Dendritic cell treated with granulocyte-macrophage colony-stimulating factor and Interleukin-4, amounts not matched to agents 40 ng/mL and 50 ng/mL, for 4 days (primary cell): ENCODE measurements at regions not wholly inside any gene's neighbourhood (a gene's known extent, or its start where the extent isn't known, plus 50 kb on each side); places are given as distances from the start of the nearest gene placed in this dataset.

Experiments used
- H3K27ac Mint-ChIP-seq: one replicate; pipeline ENCODE4 v1.8.0; 2022; ENCODE audit warnings: mild to moderate bottlenecking, mixed read lengths
- H3K27me3 Mint-ChIP-seq: one replicate; pipeline ENCODE4 v1.8.0; 2022; ENCODE audit warnings: mild to moderate bottlenecking, mixed read lengths
- H3K36me3 Mint-ChIP-seq: one replicate; pipeline ENCODE4 v1.8.0; 2022; ENCODE audit warnings: low read depth, mixed read lengths
- H3K4me1 Mint-ChIP-seq: one replicate; pipeline ENCODE4 v1.8.0; 2022; ENCODE audit warnings: low read depth, mixed read lengths
- H3K4me3 Mint-ChIP-seq: one replicate; pipeline ENCODE4 v1.8.0; 2022; ENCODE audit warnings: mild to moderate bottlenecking, moderate library complexity, mixed read lengths
- H3K9me3 Mint-ChIP-seq: one replicate; pipeline ENCODE4 v1.8.0; 2022; ENCODE audit warnings: mixed read lengths
- intact Hi-C: fragments of 100-400 bp; cut with micrococcal nuclease; formaldehyde crosslinking; loops from one replicate; pipeline ENCODE4 v1.15.0; 2022

DNA sequence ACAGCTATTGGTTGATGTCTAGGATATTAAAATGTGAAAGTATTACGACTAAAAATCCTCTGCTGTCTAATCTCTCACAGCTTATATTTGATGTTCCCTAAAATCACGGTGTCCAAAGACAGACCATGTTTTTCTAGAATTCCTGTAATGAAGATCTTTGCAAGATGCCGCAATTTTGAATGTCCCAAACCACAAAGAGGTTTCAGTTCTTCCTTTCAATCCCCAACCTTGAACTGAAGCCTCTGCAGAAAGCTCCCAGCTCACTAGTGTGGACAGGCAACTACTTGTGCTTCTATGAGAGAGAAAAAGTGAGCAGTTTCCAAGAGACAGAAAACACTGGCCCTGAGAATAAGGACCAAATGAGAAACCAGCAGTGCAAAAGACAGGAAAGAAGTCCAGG, 370.1 kb downstream of the FOXA2 start:
- Mint-ChIP-seq H3K4me3 (no peak overlapping the region), H3K27me3 (peaks cover 12% of the 10 kb centered on the region), H3K27ac (no peak overlapping the region), H3K36me3 (no peaks in the 10 kb centered on the region), H3K9me3 (no peaks in the 10 kb centered on the region), H3K4me1 (peaks cover 5% of the 10 kb centered on the region)
- intact Hi-C loops: no loop called here

DNA sequence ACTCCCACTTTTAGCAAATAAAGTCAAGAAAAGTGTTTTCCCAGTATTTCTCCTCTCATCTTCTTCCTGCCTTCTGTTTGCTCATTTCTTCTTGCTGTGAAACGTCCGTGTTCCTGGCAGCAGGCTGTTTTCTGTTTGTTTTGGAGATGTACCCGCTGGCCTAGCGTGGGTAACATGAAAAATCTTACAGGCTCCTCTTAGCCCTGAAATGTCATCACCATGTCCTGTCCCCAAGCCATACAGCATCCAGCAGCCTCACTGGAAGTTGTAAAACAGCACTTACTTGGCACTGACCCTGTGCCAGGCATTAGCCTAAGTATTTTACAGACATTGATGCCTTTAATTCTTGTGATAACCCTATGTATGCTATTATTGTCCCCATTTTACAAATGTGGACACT, 371.1 kb downstream of the FOXA2 start:
- no peak overlapping the region for H3K27ac Mint-ChIP-seq
- H3K27me3 Mint-ChIP-seq: peaks cover 12% of the 10 kb centered on the region
- no peaks in the 10 kb centered on the region for H3K9me3 Mint-ChIP-seq
- H3K36me3 Mint-ChIP-seq: no peaks in the 10 kb centered on the region
- H3K4me1 Mint-ChIP-seq: peaks cover 5% of the 10 kb centered on the region
- no peak overlapping the region for H3K4me3 Mint-ChIP-seq
- intact Hi-C loops: no loop called here

DNA sequence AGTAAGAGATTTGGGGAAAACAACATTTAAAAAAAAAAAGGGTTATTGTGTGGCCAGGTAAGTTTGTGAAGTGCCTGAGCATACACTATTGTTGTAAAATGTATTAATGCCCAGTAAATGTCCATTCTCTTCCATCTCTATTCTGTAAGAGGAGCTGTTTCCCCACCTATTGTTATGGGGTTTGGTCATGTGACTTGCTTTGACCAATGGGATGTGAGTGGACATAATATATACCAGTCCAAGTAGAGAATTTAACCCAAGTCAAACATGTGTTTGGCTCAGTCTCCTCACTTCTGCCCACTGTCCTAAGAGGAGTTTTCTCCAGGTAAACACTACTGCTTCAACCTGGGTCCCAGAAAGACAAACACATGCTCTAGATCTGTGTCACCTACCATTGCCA, 377.1 kb downstream of the FOXA2 start:
- Mint-ChIP-seq H3K27ac (no peak overlapping the region), H3K4me1 (no peaks in the 10 kb centered on the region), H3K36me3 (no peaks in the 10 kb centered on the region), H3K9me3 (no peaks in the 10 kb centered on the region), H3K27me3 (peaks cover 1% of the 10 kb centered on the region), H3K4me3 (no peak overlapping the region)
- intact Hi-C loops: no loop called here

DNA sequence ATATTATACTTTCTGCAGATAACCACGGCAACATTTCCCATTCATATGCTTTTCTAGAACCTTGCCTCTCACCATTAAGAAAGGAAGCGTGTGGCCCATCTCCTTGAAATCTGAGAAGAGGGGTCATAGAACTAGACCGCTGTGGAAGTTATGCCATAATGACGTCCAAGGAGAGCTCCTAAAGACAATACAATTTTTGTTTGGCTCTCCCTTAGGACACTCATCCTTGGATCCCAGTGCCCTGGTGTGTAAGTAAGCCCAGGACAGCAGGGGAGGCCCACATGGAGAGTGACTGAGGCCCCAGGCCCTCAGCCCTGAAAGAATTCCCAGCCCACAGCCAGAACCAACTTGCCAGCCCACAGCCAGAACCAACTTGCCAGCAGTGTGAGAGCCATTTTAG, 379.6 kb downstream of the FOXA2 start:
- Mint-ChIP-seq H3K4me3 (no peak overlapping the region), H3K27me3 (no peaks in the 10 kb centered on the region), H3K36me3 (no peaks in the 10 kb centered on the region), H3K4me1 (no peaks in the 10 kb centered on the region), H3K9me3 (no peaks in the 10 kb centered on the region), H3K27ac (no peak overlapping the region)
- intact Hi-C loops: no loop called here

DNA sequence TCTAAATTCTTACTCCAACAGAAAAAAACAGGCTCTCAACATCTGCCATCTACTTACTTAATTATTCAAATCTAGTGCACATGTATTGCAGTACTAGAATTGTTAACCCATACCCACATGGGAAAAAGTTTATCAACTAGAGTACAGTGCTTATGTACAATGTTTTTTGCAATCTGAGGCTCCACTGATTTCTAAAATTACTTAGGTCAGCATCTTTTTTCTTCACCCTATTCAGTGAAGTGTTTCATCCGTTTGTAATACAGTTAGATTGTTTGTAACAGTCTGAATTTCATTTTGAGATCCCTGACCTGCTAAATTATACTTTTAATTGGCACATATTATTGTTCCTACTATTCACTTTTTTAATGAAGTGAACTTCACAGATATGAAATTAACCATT, 402.2 kb downstream of the FOXA2 start:
- intact Hi-C loops: no loop called here
- Mint-ChIP-seq H3K27me3 (no peaks in the 10 kb centered on the region), H3K4me3 (no peak overlapping the region), H3K36me3 (no peaks in the 10 kb centered on the region), H3K9me3 (peaks cover 7% of the 10 kb centered on the region), H3K27ac (no peak overlapping the region), H3K4me1 (no peaks in the 10 kb centered on the region)

DNA sequence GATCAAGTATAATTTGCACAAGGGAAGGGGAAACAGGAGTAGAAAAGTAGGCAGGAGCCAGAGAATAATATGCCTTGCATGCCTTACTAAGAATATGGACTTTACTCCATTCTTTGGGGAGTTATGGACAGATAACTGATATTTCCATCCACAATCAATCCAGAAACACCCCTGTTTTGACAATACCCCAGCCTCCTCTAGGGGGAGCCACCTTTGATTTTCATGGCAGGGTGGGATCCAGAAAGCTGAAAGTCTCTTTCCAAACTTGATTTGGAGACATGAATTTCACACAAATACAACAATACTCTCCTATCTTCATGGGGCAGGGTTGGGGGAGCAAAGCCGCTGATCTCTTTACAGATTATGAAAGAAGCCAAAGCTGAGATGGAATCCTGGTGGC, 404.1 kb downstream of the FOXA2 start:
- intact Hi-C loops: no loop called here
- no peak overlapping the region for H3K27ac Mint-ChIP-seq
- no peaks in the 10 kb centered on the region for H3K4me1 Mint-ChIP-seq
- H3K36me3 Mint-ChIP-seq: no peaks in the 10 kb centered on the region
- no peak overlapping the region for H3K4me3 Mint-ChIP-seq
- H3K27me3 Mint-ChIP-seq: no peaks in the 10 kb centered on the region
- H3K9me3 Mint-ChIP-seq: no peaks in the 10 kb centered on the region

DNA sequence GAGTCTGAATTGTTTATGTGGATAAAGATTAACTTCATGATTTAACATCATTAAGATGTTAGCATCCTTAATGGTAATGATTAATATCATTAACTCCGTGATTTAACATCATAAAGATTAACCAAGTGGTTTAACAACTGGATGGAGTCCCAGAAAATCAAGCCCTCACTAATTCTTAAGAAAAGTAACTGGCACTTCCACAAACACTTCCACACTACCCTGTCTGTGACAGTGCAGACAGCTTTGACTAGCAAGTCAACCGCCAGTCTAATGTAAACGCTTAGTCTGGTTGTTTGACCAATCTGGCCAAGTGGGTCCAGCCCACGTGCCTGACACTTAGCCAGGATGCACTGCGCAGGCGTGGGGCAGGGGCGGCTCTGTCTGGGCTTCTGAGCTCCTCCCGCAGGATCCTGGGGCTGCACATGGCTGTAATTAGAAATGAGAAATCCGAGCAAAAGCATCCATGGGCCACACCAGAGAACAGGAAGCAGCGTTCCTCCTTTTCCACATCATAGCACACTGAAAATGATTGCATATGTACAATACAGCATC, 424.2 kb downstream of the FOXA2 start:
- H3K4me3 Mint-ChIP-seq: no peak overlapping the region
- no peaks in the 10 kb centered on the region for H3K4me1 Mint-ChIP-seq
- H3K27me3 Mint-ChIP-seq: no peaks in the 10 kb centered on the region
- intact Hi-C loops: no loop called here
- H3K9me3 Mint-ChIP-seq: no peaks in the 10 kb centered on the region
- no peak overlapping the region for H3K27ac Mint-ChIP-seq
- H3K36me3 Mint-ChIP-seq: no peaks in the 10 kb centered on the region

DNA sequence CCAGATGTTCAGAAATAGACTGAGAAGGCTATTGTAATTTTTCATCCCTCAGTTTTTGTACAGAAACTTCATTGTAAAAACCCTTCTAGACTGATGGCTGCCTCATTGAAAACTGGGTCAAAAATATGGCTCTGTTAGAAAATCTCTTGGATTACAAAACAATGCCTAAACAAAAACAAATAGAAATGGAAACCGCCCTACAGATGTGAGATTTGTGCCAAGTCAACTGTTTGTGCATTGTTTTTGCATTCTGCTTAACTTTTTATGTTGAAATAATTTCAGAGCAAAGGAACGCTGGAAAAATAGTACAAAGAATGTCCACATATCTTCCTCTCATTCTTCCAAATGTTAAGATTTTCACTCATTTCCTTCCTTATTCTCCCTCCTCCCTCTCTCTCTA, 425.1 kb downstream of the FOXA2 start:
- Mint-ChIP-seq H3K9me3 (no peaks in the 10 kb centered on the region), H3K36me3 (no peaks in the 10 kb centered on the region), H3K4me1 (no peaks in the 10 kb centered on the region), H3K4me3 (no peak overlapping the region), H3K27me3 (no peaks in the 10 kb centered on the region), H3K27ac (no peak overlapping the region)
- intact Hi-C loops: no loop called here

DNA sequence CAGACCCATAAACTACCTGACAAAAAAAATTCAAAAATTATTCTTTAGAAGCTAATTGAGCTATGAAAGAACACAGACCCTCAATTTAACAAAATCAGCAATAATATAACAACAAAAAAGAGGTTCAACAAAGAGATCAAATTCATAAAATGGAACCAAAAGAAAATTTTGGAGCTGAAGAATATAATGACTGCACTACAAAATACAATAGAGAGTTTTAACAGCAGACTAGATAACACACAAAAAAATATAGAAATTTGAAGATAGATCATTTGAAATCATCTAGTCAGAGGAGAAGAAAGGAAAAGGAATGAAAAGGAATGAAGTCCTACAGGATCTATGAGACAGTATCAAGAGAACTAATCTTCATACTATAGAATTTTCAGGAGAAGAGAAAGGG, 422.1 kb downstream of the PAX1 start:
- H3K4me3 Mint-ChIP-seq: no peak overlapping the region
- intact Hi-C loops: no loop called here
- no peaks in the 10 kb centered on the region for H3K27me3 Mint-ChIP-seq
- peaks cover 31% of the 10 kb centered on the region for H3K9me3 Mint-ChIP-seq
- no peaks in the 10 kb centered on the region for H3K36me3 Mint-ChIP-seq
- no peak overlapping the region for H3K27ac Mint-ChIP-seq
- H3K4me1 Mint-ChIP-seq: no peaks in the 10 kb centered on the region

DNA sequence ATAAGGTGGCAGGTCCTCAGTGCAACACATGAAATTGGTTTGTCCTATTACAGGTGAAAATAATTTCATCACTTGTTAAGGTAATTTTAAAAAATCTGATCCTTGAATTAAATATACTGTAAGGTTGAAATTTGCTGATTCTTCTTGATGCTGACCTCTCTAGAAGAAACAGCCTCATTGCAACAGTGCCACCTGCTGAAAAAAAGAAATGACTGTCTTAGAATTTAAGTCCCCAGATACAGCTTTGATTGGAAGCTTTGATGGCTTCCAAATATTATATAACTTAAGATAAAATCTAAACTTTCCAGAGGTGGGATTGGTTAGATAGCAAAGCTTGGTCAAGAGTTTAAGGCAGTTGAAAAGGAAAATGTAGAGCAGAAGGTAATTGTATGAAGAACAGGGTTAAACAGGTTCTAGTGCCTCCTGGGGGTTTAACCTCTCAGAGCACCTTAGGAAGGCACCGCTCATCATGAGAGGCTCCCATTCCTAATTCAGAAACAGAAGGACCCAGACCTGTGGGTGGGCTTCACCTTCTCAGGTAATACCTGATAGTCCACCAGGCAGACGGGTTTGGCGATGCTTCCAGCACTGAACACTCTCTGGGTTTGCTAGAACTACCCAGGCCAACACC, 401.0 kb downstream of the PAX1 start:
- intact Hi-C loops: no loop called here
- H3K27me3 Mint-ChIP-seq: no peaks in the 10 kb centered on the region
- H3K4me3 Mint-ChIP-seq: no peak overlapping the region
- no peaks in the 10 kb centered on the region for H3K9me3 Mint-ChIP-seq
- H3K4me1 Mint-ChIP-seq: no peaks in the 10 kb centered on the region
- no peaks in the 10 kb centered on the region for H3K36me3 Mint-ChIP-seq
- no peak overlapping the region for H3K27ac Mint-ChIP-seq

DNA sequence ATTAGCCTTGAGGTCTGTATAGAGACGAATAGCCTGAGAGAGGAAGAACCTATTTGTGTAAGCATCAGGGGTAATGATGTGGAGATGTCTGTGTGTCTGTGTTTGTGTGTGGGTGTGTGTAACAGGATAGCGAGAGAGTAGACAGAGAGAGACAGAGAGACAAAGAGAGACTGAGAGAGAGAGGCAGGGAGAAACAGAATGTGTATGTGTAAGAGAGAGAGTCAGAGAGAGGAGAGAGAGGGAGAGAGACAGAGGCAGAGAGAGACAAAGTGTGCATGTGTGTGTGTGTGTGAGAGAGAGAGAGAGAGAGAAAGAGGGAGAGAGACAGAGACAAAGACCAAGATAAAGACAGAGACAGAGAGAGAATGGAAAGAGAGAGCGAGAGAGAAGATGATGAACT, 396.1 kb downstream of the PAX1 start:
- H3K4me1 Mint-ChIP-seq: no peaks in the 10 kb centered on the region
- intact Hi-C loops: no loop called here
- H3K36me3 Mint-ChIP-seq: no peaks in the 10 kb centered on the region
- no peak overlapping the region for H3K4me3 Mint-ChIP-seq
- H3K9me3 Mint-ChIP-seq: no peaks in the 10 kb centered on the region
- H3K27me3 Mint-ChIP-seq: no peaks in the 10 kb centered on the region
- H3K27ac Mint-ChIP-seq: no peak overlapping the region

DNA sequence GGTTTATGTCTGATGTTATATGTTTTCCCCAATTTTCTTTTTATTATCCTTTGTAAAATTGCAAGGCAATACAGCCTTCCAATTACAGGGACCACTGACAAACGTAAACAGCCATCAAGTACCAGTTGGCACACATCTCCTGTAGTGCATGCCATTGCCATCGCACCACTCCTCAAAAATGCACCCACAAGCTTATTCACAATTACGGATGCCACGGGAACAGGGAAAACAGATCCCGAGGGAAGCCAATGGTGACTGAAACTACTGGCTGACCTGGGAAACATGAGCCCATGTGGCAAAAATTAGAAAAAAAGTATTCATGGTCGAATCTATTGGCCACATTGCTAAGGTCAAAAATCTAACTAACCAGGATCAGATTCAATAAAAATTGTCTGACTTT, 395.2 kb downstream of the PAX1 start:
- H3K4me3 Mint-ChIP-seq: no peak overlapping the region
- H3K4me1 Mint-ChIP-seq: no peaks in the 10 kb centered on the region
- no peaks in the 10 kb centered on the region for H3K27me3 Mint-ChIP-seq
- H3K9me3 Mint-ChIP-seq: no peaks in the 10 kb centered on the region
- H3K27ac Mint-ChIP-seq: no peak overlapping the region
- no peaks in the 10 kb centered on the region for H3K36me3 Mint-ChIP-seq
- intact Hi-C loops: no loop called here

DNA sequence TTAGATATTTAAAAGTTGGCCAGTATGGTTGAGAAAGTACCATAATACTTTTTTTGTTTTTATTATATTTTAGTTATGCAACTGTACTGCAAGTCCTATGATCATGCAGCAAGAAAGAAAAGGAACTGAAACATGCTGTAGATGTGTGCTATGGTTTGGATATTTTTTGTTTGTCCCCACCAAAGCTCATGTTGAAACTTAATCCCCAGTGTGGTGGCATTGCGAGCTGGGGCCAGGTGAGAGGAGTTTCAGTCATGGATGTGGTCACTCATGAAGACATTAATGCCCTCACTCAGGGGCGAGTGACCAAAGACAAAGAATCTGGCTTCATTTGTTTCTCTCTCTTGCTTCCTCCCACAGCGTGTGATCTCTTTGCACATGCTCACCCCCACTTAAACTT, 393.9 kb downstream of the PAX1 start:
- Mint-ChIP-seq H3K9me3 (peaks cover 6% of the 10 kb centered on the region), H3K27ac (no peak overlapping the region), H3K27me3 (no peaks in the 10 kb centered on the region), H3K4me3 (no peak overlapping the region), H3K4me1 (no peaks in the 10 kb centered on the region), H3K36me3 (no peaks in the 10 kb centered on the region)
- intact Hi-C loops: no loop called here

DNA sequence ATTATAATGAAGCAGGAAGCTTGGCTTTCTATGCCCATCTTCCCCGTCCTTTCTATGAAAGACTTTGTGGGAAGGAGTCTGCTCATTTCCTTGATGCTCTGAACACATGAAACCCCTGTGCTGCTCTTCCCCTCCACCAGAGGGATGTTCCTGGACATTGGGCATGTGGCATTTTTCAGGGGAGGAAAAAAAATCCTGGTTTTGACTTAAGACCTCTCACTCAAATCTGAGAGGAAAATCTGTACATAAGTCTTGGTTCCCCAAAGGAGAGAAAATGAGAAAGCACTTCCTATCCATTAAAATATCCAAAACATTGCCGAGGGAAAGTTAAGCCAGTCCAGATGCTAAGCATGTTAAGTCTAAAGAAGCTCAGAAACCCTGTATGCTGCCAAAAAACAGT, 393.0 kb downstream of the PAX1 start:
- H3K27ac Mint-ChIP-seq: no peak overlapping the region
- H3K9me3 Mint-ChIP-seq: peaks cover 15% of the 10 kb centered on the region
- H3K4me1 Mint-ChIP-seq: no peaks in the 10 kb centered on the region
- no peaks in the 10 kb centered on the region for H3K36me3 Mint-ChIP-seq
- no peak overlapping the region for H3K4me3 Mint-ChIP-seq
- intact Hi-C loops: no loop called here
- H3K27me3 Mint-ChIP-seq: no peaks in the 10 kb centered on the region

DNA sequence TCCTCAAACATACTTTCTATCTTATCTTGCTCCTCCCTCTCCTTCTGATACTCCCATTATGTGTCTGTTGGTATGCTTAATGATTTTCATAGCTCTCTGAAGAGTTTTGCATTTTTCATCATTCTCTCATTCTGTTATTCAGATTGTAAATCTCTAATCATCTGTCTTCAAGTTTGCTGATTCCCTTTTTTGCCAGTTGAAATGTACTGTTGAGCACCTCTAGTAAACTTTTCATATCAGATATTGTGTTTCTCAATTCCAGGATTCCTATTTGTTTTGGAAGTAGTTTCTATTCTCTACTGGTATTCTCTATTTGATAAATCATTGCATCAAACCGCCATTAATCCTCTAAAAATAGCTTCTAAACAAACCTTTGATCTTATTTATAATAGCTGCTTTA, 387.7 kb downstream of the PAX1 start:
- Mint-ChIP-seq H3K36me3 (no peaks in the 10 kb centered on the region), H3K27ac (no peak overlapping the region), H3K27me3 (no peaks in the 10 kb centered on the region), H3K4me3 (no peak overlapping the region), H3K9me3 (peaks cover 64% of the 10 kb centered on the region), H3K4me1 (no peaks in the 10 kb centered on the region)
- intact Hi-C loops: no loop called here
